H1 (cell line): ENCODE measurements at regions not wholly inside any gene's neighbourhood (a gene's known extent, or its start where the extent isn't known, plus 50 kb on each side); places are given as distances from the start of the nearest gene placed in this dataset.

Experiments used
- CTCF ChIA-PET: fragments of 300-600 bp; sonication (Branson Sonifier 250); formaldehyde crosslinking; loops from one replicate; lab custom pipeline; 2021; ENCODE audit not compliant: partially characterized antibody; lab: Charles Lee
- POLR2A ChIA-PET: fragments of 300-600 bp; sonication (Branson Sonifier 250); formaldehyde crosslinking; loops from one replicate; lab custom pipeline; 2021; ENCODE audit warnings: inconsistent platforms; ENCODE audit not compliant: partially characterized antibody; lab: Charles Lee
- DNase-seq, 2 experiments: peaks; one replicate each; pipeline versions ENCODE4 v3.0.0 to v3.0.0-alpha.2; 2010 to 2022; ENCODE audit warnings: low spot score in 2 of 2, low read depth in 1 of 2, mixed read lengths in 1 of 2
- FAIRE-seq: peaks from 2 replicates; lab custom pipeline; 2011; peaks lifted over from hg19 to GRCh38; lab: Jason Lieb, UNC
- H2AFZ ChIP-seq: 2 replicates; pipeline ENCODE4 v1.8.1; 2012; ENCODE audit warnings: low read length, inconsistent platforms
- H2AK5ac ChIP-seq: 2 replicates; pipeline ENCODE4 v1.6.1; 2013; ENCODE audit warnings: low read depth, low read length
- H2BK120ac ChIP-seq: replicated peaks from 2 replicates; pipeline ENCODE3; 2013; ENCODE audit warnings: low read depth, low read length, inconsistent platforms
- H2BK12ac ChIP-seq: 2 replicates; pipeline ENCODE4 v1.6.1; 2013; ENCODE audit warnings: low read depth, low read length
- H2BK15ac ChIP-seq: 2 replicates; pipeline ENCODE4 v1.6.1; 2013; ENCODE audit warnings: low read length
- H2BK20ac ChIP-seq: 2 replicates; pipeline ENCODE4 v1.6.1; 2013; ENCODE audit warnings: low read length
- H2BK5ac ChIP-seq: 2 replicates; pipeline ENCODE4 v1.6.1; 2013; ENCODE audit warnings: low read depth, low read length
- H3K14ac ChIP-seq: 2 replicates; pipeline ENCODE4 v1.6.1; 2013; ENCODE audit warnings: inconsistent platforms; ENCODE audit not compliant: insufficient read length
- H3K18ac ChIP-seq: 2 replicates; pipeline ENCODE4 v1.6.1; 2013; ENCODE audit warnings: low read length; ENCODE audit errors: extremely low read depth
- H3K23ac ChIP-seq: 2 replicates; pipeline ENCODE4 v1.6.1; 2013; ENCODE audit warnings: inconsistent platforms; ENCODE audit not compliant: insufficient read length
- H3K23me2 ChIP-seq: 2 replicates; pipeline ENCODE4 v1.6.1; 2013; ENCODE audit warnings: low read depth, low read length
- H3K27ac ChIP-seq: 2 replicates; pipeline ENCODE4 v1.6.1; 2011; ENCODE audit warnings: low read depth, low read length, inconsistent platforms
- H3K27me3 ChIP-seq, 4 experiments: replicated peaks in 1 of 4; 1 replicate in 1 of 4; 2 replicates in 3 of 4; pipeline versions ENCODE4 v1.6.1 to v1.8.1; 2011 to 2013; ENCODE audit warnings: low read length in 3 of 4, mild to moderate bottlenecking in 3 of 4, inconsistent platforms in 2 of 4, mixed read lengths in 2 of 4, moderate library complexity in 1 of 4; ENCODE audit not compliant: control insufficient read depth in 3 of 4, insufficient read depth in 3 of 4; ENCODE audit errors: extremely low read depth in 1 of 4
- H3K36me3 ChIP-seq, 4 experiments: 2 replicates each; pipeline versions ENCODE4 v1.6.1 to v1.8.1; 2011 to 2013; ENCODE audit warnings: mild to moderate bottlenecking in 4 of 4, low read length in 3 of 4, moderate library complexity in 2 of 4, control low read depth in 1 of 4, inconsistent platforms in 1 of 4; ENCODE audit not compliant: insufficient read depth in 4 of 4, control insufficient read depth in 2 of 4
- H3K4ac ChIP-seq: replicated peaks from 2 replicates; pipeline ENCODE3; 2013; ENCODE audit warnings: low read length, low read depth, mixed read lengths, inconsistent platforms; ENCODE audit not compliant: insufficient read length
- H3K4me1 ChIP-seq, 4 experiments: replicated peaks in 1 of 4; 1 replicate in 1 of 4; 2 replicates in 3 of 4; pipeline versions ENCODE4 v1.6.1 to v1.8.1; 2011 to 2013; ENCODE audit warnings: low read length in 3 of 4, inconsistent platforms in 2 of 4, mixed read lengths in 1 of 4; ENCODE audit not compliant: insufficient read depth in 4 of 4, control insufficient read depth in 3 of 4
- H3K4me2 ChIP-seq, 2 experiments: 2 replicates each; pipeline versions ENCODE4 v1.6.1 to v1.8.1; 2011 to 2013; ENCODE audit warnings: low read depth in 2 of 2, low read length in 2 of 2, control low read depth in 1 of 2, inconsistent platforms in 1 of 2, mild to moderate bottlenecking in 1 of 2; ENCODE audit not compliant: insufficient read depth in 1 of 2
- H3K4me3 ChIP-seq, 4 experiments: fragments of 200-600, 300-600 bp in 1 of 4; sonication (generic), shearing (Covaris generic), sonication (Bioruptor Twin) in 1 of 4; 2 replicates each; pipeline versions ENCODE4 v1.5.1 to v1.8.1; 2011 to 2016; ENCODE audit warnings: low read length in 4 of 4, low read depth in 3 of 4, control low read depth in 2 of 4, inconsistent platforms in 2 of 4, mild to moderate bottlenecking in 2 of 4, mixed read lengths in 1 of 4, moderate library complexity in 1 of 4; ENCODE audit not compliant: insufficient read depth in 2 of 4; ENCODE audit errors: extremely low read depth in 1 of 4
- H3K56ac ChIP-seq: replicated peaks from 2 replicates; pipeline ENCODE3; 2013; ENCODE audit warnings: low read depth, mild to moderate bottlenecking, mixed read lengths, low read length, inconsistent platforms; ENCODE audit not compliant: insufficient read length
- H3K79me1 ChIP-seq: 2 replicates; pipeline ENCODE4 v1.6.1; 2013; ENCODE audit warnings: low read depth, low read length, control low read depth
- H3K79me2 ChIP-seq, 2 experiments: 2 replicates each; pipeline versions ENCODE4 v1.6.1 to v1.8.1; 2012 to 2013; ENCODE audit warnings: low read length in 2 of 2, mild to moderate bottlenecking in 2 of 2, inconsistent platforms in 1 of 2; ENCODE audit not compliant: insufficient read depth in 2 of 2, control insufficient read depth in 1 of 2
- H3K9ac ChIP-seq, 4 experiments: replicated peaks in 1 of 4; 1 replicate in 1 of 4; 2 replicates in 3 of 4; pipeline versions ENCODE4 v1.6.1 to v1.8.1; 2011 to 2013; ENCODE audit warnings: low read depth in 3 of 4, low read length in 3 of 4, control low read depth in 2 of 4, mild to moderate bottlenecking in 2 of 4, moderate library complexity in 2 of 4, inconsistent platforms in 1 of 4; ENCODE audit errors: extremely low read depth in 1 of 4
- H3K9me3 ChIP-seq, 2 experiments: 2 replicates each; pipeline versions ENCODE4 v1.6.1 to v1.8.1; 2012 to 2013; ENCODE audit warnings: mild to moderate bottlenecking in 2 of 2, moderate library complexity in 2 of 2, control low read depth in 1 of 2, inconsistent platforms in 1 of 2, low read depth in 1 of 2, low read length in 1 of 2, mixed read lengths in 1 of 2; ENCODE audit not compliant: insufficient read depth in 2 of 2
- H4K20me1 ChIP-seq, 2 experiments: replicated peaks in 1 of 2; 2 replicates each; pipeline versions ENCODE3 to v1.8.1; 2011 to 2013; ENCODE audit warnings: inconsistent platforms in 2 of 2, low read length in 2 of 2, mild to moderate bottlenecking in 1 of 2; ENCODE audit not compliant: insufficient read depth in 2 of 2, control insufficient read depth in 1 of 2
- H4K5ac ChIP-seq: 2 replicates; pipeline ENCODE4 v1.6.1; 2013; ENCODE audit warnings: low read length, low read depth, mixed read lengths, inconsistent platforms; ENCODE audit not compliant: insufficient read length
- H4K8ac ChIP-seq: 2 replicates; pipeline ENCODE4 v1.8.0; 2013; ENCODE audit warnings: mild to moderate bottlenecking, moderate library complexity, low read length, inconsistent platforms; ENCODE audit not compliant: insufficient read depth; ENCODE audit errors: extremely low read depth
- H4K91ac ChIP-seq: replicated peaks from 2 replicates; pipeline ENCODE3; 2013; ENCODE audit warnings: low read length, mixed read lengths, inconsistent platforms; ENCODE audit not compliant: insufficient read length
- KDM5A ChIP-seq: fragments of 200-600 bp; IDR thresholded peaks from 2 replicates; pipeline ENCODE4 v1.7.1; 2012; ENCODE audit warnings: mild to moderate bottlenecking, low read length, inconsistent platforms, mixed read lengths
- WGBS, 2 experiments: shearing (Covaris generic) in 1 of 2; methylation state at CpG; one replicate each; pipeline versions ENCODE4 v1.1.6 to v1.1.7; 2013 to 2015; ENCODE audit warnings: low lambda C conversion rate in 2 of 2, mixed read lengths in 2 of 2, inconsistent platforms in 1 of 2, low coverage in 1 of 2, missing lambda C conversion rate in 1 of 2; ENCODE audit not compliant: insufficient replicate concordance in 2 of 2, insufficient coverage in 1 of 2, insufficient read length in 1 of 2; ENCODE audit errors: extremely low coverage in 1 of 2, missing lambda C conversion rate in 1 of 2; 5-methylcytosine and 5-hydroxymethylcytosine counted together

- Histone ChIP-seq H2AK5ac (no peak overlapping the region), H3K23me2 (0 out of 2 replicates have a peak, but pooled peaks cover 3% of the 10 kb centered on the region), H3K18ac (no peak overlapping the region), H2BK12ac (no peak overlapping the region), H3K27me3 (no peaks in the 10 kb centered on the region), H3K27ac (no peak overlapping the region), H3K4me3 (no peak overlapping the region), H4K91ac (no peak overlapping the region), H3K36me3 (no peaks in the 10 kb centered on the region), H2AFZ (no peak overlapping the region), H2BK15ac (no peak overlapping the region), H3K9ac (no peak overlapping the region), H3K4ac (no peak overlapping the region), H3K79me1 (no peaks in the 10 kb centered on the region), H2BK120ac (no peak overlapping the region), H3K79me2 (no peaks in the 10 kb centered on the region), H3K56ac (no peak overlapping the region), H3K4me1 (no peaks in the 10 kb centered on the region), H3K4me2 (no peak overlapping the region), H3K23ac (no peak overlapping the region), H4K8ac (no peak overlapping the region), H3K9me3 (no peaks in the 10 kb centered on the region), H2BK5ac (no peak overlapping the region), H4K5ac (no peak overlapping the region), H2BK20ac (no peak overlapping the region), H4K20me1 (no peaks in the 10 kb centered on the region), H3K14ac (no peak overlapping the region)
- TF ChIP-seq KDM5A: no peak
- ChIA-PET CTCF (interaction anchor here (0.7 kb wide), 1 partner anchor 78 kb away, joined by 3 read pairs; no protein-coding TSS in a partner anchor), POLR2A (interaction anchor here (0.9 kb wide), 1 partner anchor 74 kb away, joined by 3 read pairs; no protein-coding TSS in a partner anchor)
- FAIRE-seq (no peak), DNase-seq (no peak)
- WGBS, 2 experiments: 92% methylated on average over 2 of the region's 2 CpGs; no CpG with 5 or more reads in 1 of the 2 experiments
Measured at GRCh38 chr2:5617796-5618195, 74.4 kb upstream of the SOX11 start.
